Smooth muscle cell (in vitro differentiated cells): ENCODE measurements at regions not wholly inside any gene's neighbourhood (a gene's known extent, or its start where the extent isn't known, plus 50 kb on each side); places are given as distances from the start of the nearest gene placed in this dataset.

Source experiments
- DNase-seq: peaks from one replicate; lab custom pipeline; 2025; ENCODE audit not compliant: unreplicated experiment; lab: John Stamatoyannopoulos, UW
- H2AFZ ChIP-seq: fragments of 200-600 bp; sonication (generic); 2 replicates; pipeline ENCODE4 v1.6.0; 2016; ENCODE audit warnings: antibody characterized with exemption, low read depth, mild to moderate bottlenecking
- H3F3A ChIP-seq: fragments of 200-600 bp; sonication (generic); 2 replicates; pipeline ENCODE4 v1.6.0; 2017; ENCODE audit warnings: antibody characterized with exemption, low read depth
- H3K27ac ChIP-seq: fragments of 200-600 bp; sonication (generic); 2 replicates; pipeline ENCODE4 v1.5.1; 2016; ENCODE audit warnings: low read depth, mild to moderate bottlenecking
- H3K27me3 ChIP-seq: fragments of 200-600 bp; sonication (generic); 2 replicates; pipeline ENCODE4 v1.6.1; 2016; ENCODE audit warnings: low read depth, mild to moderate bottlenecking
- H3K36me3 ChIP-seq: fragments of 200-600 bp; sonication (generic); 2 replicates; pipeline ENCODE4 v1.5.1; 2016; ENCODE audit warnings: low read depth
- H3K4me1 ChIP-seq: fragments of 200-600 bp; sonication (generic); 2 replicates; pipeline ENCODE4 v1.5.1; 2016; ENCODE audit warnings: low read depth
- H3K4me2 ChIP-seq: fragments of 200-600 bp; sonication (generic); 2 replicates; pipeline ENCODE4 v1.6.0; 2016; ENCODE audit warnings: mild to moderate bottlenecking
- H3K4me3 ChIP-seq: fragments of 200-600 bp; sonication (generic); 2 replicates; pipeline ENCODE4 v1.5.1; 2016; ENCODE audit warnings: mild to moderate bottlenecking
- H3K79me2 ChIP-seq: fragments of 200-600 bp; sonication (generic); 2 replicates; pipeline ENCODE4 v1.6.0; 2016; ENCODE audit warnings: low read depth, mild to moderate bottlenecking
- H3K9ac ChIP-seq: fragments of 200-600 bp; sonication (generic); 2 replicates; pipeline ENCODE4 v1.6.0; 2016; ENCODE audit warnings: low read depth
- H3K9me3 ChIP-seq: fragments of 200-600 bp; sonication (generic); replicated peaks from 2 replicates; pipeline ENCODE4 v1.5.1; 2016; ENCODE audit warnings: low read depth
- H4K20me1 ChIP-seq: fragments of 200-600 bp; sonication (generic); 2 replicates; pipeline ENCODE4 v1.6.0; 2016; ENCODE audit warnings: low read depth
- WGBS: methylation state at CpG from one replicate; pipeline ENCODE4 v1.1.7; 2016; ENCODE audit warnings: low lambda C conversion rate; 5-methylcytosine and 5-hydroxymethylcytosine counted together
- TF ChIP-seq, protein P1 (sequence below): fragments of 200-600 bp; sonication (generic); IDR thresholded peaks from 2 replicates; pipeline ENCODE4 v1.5.1; 2017; ENCODE audit warnings: borderline replicate concordance, mild to moderate bottlenecking, antibody characterized with exemption; ENCODE audit not compliant: insufficient read depth, poor library complexity, severe bottlenecking

DNA sequence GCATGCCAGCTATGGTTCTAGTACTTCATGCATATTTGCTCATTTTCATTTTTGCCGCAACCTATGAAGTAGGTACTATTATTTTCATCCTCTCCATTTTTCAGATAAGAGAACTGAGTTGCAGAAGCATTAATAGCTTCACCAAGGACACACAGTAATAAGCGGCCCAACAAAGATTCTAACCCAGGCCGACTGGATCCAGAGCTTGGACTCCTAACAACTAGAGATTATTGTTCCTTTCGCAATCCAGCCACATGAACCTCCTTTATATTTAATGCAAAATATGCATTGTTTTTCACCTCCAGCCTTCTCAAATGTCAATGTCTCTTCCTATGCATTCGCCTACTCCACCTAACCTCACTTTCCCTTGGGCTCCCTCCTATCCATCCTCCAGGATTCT lies 148.3 kb downstream of the CCDC34 start:
- DNase-seq = no peak
- no peak overlapping the region for H3K4me3 ChIP-seq
- H3K27ac ChIP-seq = peak overlapping the region; percentile 64
- peaks cover 24% of the 10 kb centered on the region for H3F3A ChIP-seq
- H2AFZ ChIP-seq = no peak overlapping the region
- H3K27me3 ChIP-seq = no peaks in the 10 kb centered on the region
- no peak overlapping the region for H3K9ac ChIP-seq
- H3K36me3 ChIP-seq = no peaks in the 10 kb centered on the region
- no peak overlapping the region for H3K4me2 ChIP-seq
- WGBS = 95% methylated on average over 5 of the region's 5 CpGs
- peaks cover 9% of the 10 kb centered on the region for H3K79me2 ChIP-seq
- H4K20me1 ChIP-seq = no peaks in the 10 kb centered on the region
- no peaks in the 10 kb centered on the region for H3K9me3 ChIP-seq
- H3K4me1 ChIP-seq = peaks cover 27% of the 10 kb centered on the region
- TF ChIP-seq, protein P1, sequence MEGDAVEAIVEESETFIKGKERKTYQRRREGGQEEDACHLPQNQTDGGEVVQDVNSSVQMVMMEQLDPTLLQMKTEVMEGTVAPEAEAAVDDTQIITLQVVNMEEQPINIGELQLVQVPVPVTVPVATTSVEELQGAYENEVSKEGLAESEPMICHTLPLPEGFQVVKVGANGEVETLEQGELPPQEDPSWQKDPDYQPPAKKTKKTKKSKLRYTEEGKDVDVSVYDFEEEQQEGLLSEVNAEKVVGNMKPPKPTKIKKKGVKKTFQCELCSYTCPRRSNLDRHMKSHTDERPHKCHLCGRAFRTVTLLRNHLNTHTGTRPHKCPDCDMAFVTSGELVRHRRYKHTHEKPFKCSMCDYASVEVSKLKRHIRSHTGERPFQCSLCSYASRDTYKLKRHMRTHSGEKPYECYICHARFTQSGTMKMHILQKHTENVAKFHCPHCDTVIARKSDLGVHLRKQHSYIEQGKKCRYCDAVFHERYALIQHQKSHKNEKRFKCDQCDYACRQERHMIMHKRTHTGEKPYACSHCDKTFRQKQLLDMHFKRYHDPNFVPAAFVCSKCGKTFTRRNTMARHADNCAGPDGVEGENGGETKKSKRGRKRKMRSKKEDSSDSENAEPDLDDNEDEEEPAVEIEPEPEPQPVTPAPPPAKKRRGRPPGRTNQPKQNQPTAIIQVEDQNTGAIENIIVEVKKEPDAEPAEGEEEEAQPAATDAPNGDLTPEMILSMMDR = no peak

DNA sequence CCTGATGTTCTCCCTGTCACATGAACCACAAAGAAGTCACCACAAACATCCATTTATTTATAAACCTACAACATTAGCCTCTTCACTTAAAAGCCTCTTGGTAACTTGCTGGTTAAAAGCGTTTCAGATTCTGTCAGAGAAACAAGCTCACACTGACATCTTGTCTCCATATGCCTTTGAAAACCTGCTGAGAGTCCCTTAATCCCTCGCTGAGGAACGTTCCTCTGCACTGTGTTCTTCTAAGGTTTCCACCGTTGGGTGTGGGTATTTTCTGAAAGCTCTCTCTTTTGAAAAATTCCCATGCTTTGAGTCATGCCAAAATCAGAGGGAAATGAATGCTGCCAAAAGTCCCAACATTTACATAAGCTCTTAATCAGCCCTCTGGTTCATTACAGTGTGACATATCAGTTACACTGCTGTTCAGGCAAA lies 149.8 kb downstream of the CCDC34 start:
- TF ChIP-seq, protein P1 = no peak
- H3K9ac ChIP-seq = peak overlapping the region; percentile 60
- DNase-seq = no peak
- WGBS = 4% methylated on average over 4 of the region's 4 CpGs
- H3K36me3 ChIP-seq = no peaks in the 10 kb centered on the region
- no peak overlapping the region for H3K4me3 ChIP-seq
- H3K4me2 ChIP-seq = peak overlapping the region; percentile 71
- H4K20me1 ChIP-seq = no peaks in the 10 kb centered on the region
- no peaks in the 10 kb centered on the region for H3K27me3 ChIP-seq
- peaks cover 31% of the 10 kb centered on the region for H3F3A ChIP-seq
- H3K4me1 ChIP-seq = peaks cover 25% of the 10 kb centered on the region
- peak overlapping the region; percentile 98 for H3K27ac ChIP-seq
- H3K79me2 ChIP-seq = peaks cover 9% of the 10 kb centered on the region
- H2AFZ ChIP-seq = no peak overlapping the region
- no peaks in the 10 kb centered on the region for H3K9me3 ChIP-seq

DNA sequence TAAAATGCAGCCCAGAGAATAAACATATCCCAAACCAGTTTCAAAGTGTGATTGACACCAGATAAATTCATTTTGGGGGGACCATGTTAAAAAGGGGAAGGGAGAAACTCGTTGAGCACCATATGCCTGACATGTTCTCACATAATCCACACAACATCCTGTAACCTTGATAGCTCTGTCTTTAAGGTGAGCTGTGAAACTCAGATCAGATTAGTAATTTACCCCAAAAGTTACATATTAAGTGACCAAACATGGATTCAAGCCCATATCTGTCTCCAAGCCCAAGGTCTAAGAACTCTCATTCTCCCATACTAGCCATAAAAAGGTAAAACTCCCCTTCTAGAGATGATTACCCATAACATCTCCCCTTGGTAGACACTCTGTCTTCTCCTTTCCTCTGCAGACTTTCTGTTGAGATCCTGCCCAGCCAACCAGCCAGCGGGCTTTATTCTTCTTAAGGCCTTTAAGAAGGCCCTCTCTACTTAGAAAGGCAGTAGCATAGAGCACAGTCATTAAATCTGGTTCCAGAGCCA lies 150.7 kb downstream of the CCDC34 start:
- Histone ChIP-seq H3K9me3 (no peaks in the 10 kb centered on the region), H2AFZ (no peak overlapping the region), H3K4me2 (peak overlapping the region; percentile 71), H3F3A (peaks cover 40% of the 10 kb centered on the region), H3K36me3 (no peaks in the 10 kb centered on the region), H4K20me1 (no peaks in the 10 kb centered on the region), H3K27me3 (no peaks in the 10 kb centered on the region), H3K4me1 (peaks cover 22% of the 10 kb centered on the region), H3K9ac (peak overlapping the region; percentile 60), H3K4me3 (no peak overlapping the region), H3K79me2 (peaks cover 9% of the 10 kb centered on the region), H3K27ac (peak overlapping the region; percentile 98)
- no peak for DNase-seq
- TF ChIP-seq, protein P1 = no peak
- WGBS = 96% methylated on average over 2 of the region's 2 CpGs
